NCI-H2107 (cell line): ENCODE measurements at regions not wholly inside any gene's neighbourhood (a gene's known extent, or its start where the extent isn't known, plus 50 kb on each side); places are given as distances from the start of the nearest gene placed in this dataset.
"Not testable (repeated sequence)": the region's sequence is repeated elsewhere in the genome, so short reads cannot be mapped to it uniquely, and the experiment has no call there.

Experiments
- DNase-seq: peaks from one replicate; lab custom pipeline; 2025; lab: John Stamatoyannopoulos, UW

GRCh38 chr3:181987736-181988135, 276.0 kb downstream of the SOX2 start:
- DNase-seq: no peak

- no peak for DNase-seq
These were observed 287.1 kb downstream of the SOX2 start for GRCh38 chr3:181998828-181999227.

- DNase-seq: no peak
These were observed 287.6 kb downstream of the SOX2 start for GRCh38 chr3:181999314-181999713.

GRCh38 chr3:182000447-182000846, 288.7 kb downstream of the SOX2 start:
- no peak for DNase-seq

- DNase-seq: no peak
These were observed 293.5 kb downstream of the SOX2 start for GRCh38 chr3:182005219-182005618.

GRCh38 chr3:182005701-182006100, 294.0 kb downstream of the SOX2 start:
- no peak for DNase-seq

- no peak for DNase-seq
These were observed 294.7 kb downstream of the SOX2 start for GRCh38 chr3:182006431-182006830.

GRCh38 chr3:182007441-182007840, 295.7 kb downstream of the SOX2 start:
- no peak for DNase-seq

GRCh38 chr3:182018361-182018760, 306.6 kb downstream of the SOX2 start:
- no peak for DNase-seq

GRCh38 chr3:182019926-182020325, 308.2 kb downstream of the SOX2 start:
- no peak for DNase-seq

- no peak for DNase-seq
These were observed 312.1 kb downstream of the SOX2 start for GRCh38 chr3:182023843-182024242.

- DNase-seq: no peak
These were observed 315.6 kb downstream of the SOX2 start for GRCh38 chr3:182027366-182027765.

- no peak for DNase-seq
These were observed 316.4 kb downstream of the SOX2 start for GRCh38 chr3:182028081-182028480.

GRCh38 chr3:182034231-182034630, 322.5 kb downstream of the SOX2 start:
- DNase-seq: not testable (repeated sequence)

GRCh38 chr3:182035324-182035723, 323.6 kb downstream of the SOX2 start:
- DNase-seq: no peak

GRCh38 chr3:182036382-182036781, 324.7 kb downstream of the SOX2 start:
- no peak for DNase-seq

GRCh38 chr3:182041668-182042291, 330.1 kb downstream of the SOX2 start:
- no peak for DNase-seq

- DNase-seq: no peak
These were observed 334.0 kb downstream of the SOX2 start for GRCh38 chr3:182045736-182046135.

GRCh38 chr3:182046166-182046764, 334.5 kb downstream of the SOX2 start:
- no peak for DNase-seq

GRCh38 chr3:182050932-182051331, 339.2 kb downstream of the SOX2 start:
- DNase-seq: no peak

- no peak for DNase-seq
These were observed 340.6 kb downstream of the SOX2 start for GRCh38 chr3:182052332-182052731.

GRCh38 chr3:182052757-182053156, 341.0 kb downstream of the SOX2 start:
- no peak for DNase-seq

GRCh38 chr3:182058488-182058887, 346.8 kb downstream of the SOX2 start:
- no peak for DNase-seq

GRCh38 chr3:182063742-182064141, 352.0 kb downstream of the SOX2 start:
- DNase-seq: no peak
